ENCODE measurements at regions not wholly inside any gene's neighbourhood (a gene's known extent, or its start where the extent isn't known, plus 50 kb on each side); places are given as distances from the start of the nearest gene placed in this dataset.

DNA sequence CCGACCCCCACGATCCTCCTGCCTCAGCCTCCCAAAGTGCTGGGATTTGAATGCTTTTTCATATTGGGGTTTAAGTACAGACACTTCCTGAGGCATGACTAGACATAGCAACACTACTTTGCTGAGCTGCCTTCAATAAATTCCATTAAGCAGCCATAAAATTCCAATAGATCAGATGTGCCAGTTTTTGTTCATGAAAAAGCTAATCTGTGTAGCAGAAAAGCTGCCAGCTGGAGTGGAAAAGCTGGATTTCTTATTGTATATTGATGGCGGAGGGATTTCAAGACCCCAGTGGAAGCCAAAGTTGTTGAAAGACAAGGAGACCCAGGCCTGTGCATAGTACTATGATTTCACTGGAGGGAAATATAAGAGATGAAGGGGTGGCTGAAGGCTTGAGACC lies 209.0 kb upstream of the NUDT4 start:
- TF ChIP-seq, protein P1, sequence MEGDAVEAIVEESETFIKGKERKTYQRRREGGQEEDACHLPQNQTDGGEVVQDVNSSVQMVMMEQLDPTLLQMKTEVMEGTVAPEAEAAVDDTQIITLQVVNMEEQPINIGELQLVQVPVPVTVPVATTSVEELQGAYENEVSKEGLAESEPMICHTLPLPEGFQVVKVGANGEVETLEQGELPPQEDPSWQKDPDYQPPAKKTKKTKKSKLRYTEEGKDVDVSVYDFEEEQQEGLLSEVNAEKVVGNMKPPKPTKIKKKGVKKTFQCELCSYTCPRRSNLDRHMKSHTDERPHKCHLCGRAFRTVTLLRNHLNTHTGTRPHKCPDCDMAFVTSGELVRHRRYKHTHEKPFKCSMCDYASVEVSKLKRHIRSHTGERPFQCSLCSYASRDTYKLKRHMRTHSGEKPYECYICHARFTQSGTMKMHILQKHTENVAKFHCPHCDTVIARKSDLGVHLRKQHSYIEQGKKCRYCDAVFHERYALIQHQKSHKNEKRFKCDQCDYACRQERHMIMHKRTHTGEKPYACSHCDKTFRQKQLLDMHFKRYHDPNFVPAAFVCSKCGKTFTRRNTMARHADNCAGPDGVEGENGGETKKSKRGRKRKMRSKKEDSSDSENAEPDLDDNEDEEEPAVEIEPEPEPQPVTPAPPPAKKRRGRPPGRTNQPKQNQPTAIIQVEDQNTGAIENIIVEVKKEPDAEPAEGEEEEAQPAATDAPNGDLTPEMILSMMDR (conservative IDR thresholded peaks at IDR 0.05) = no peak
- H3K27ac ChIP-seq = peak overlapping the region; percentile 71

DNA sequence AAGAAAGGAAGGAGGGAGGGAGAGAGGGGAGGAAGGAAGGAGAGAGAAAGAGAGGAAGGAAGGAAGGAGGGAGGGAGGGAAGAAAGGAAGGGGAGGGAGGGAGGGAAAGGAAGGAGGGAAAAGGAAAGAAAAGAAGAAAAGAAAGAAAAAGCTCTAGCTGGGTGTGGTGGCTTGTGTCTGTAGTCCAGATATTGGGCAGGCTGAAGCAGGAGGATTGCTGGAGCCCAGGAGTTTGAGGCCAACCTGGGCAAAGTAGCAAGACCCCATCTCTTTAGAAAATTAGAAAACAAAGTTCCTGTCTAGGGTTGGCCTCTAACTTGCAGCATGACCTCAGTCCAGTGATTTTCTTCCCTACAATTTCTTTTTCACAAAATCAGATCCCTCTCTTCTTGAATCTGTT lies 208.2 kb upstream of the NUDT4 start:
- H3K27ac ChIP-seq = no peak overlapping the region
- TF ChIP-seq, protein P1 (conservative IDR thresholded peaks at IDR 0.05) = no peak

- no peak overlapping the region for H3K27ac ChIP-seq
- TF ChIP-seq, protein P1 (conservative IDR thresholded peaks at IDR 0.05) = no peak
Measured at GRCh38 chr12:93170928-93171327, 206.8 kb upstream of the NUDT4 start.

- TF ChIP-seq, protein P1 (conservative IDR thresholded peaks at IDR 0.05) = no peak
- peak overlapping the region; percentile 61 for H3K27ac ChIP-seq
Measured at GRCh38 chr12:93173178-93173957, 204.4 kb upstream of the NUDT4 start.

DNA sequence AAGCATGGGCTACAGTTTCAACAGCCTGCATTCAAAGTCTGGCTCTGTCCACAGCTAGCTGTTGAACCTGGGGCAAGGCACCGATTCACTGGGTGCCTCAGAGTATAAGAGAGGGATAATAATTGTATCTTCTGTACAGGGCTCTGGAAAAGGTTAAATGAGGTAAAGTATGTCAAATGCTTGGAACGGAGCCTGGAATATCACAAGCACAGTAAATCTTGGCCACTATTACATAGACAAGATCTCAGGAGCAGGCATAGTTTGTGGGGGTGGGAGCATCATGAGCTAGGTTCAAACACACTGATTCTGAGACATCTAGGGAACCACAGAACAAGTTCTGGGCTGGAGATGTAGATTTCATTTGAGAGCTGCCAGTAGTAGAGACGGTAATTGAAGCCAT lies 203.7 kb upstream of the NUDT4 start:
- TF ChIP-seq, protein P1 (conservative IDR thresholded peaks at IDR 0.05) = no peak
- peak overlapping the region; percentile 61 for H3K27ac ChIP-seq

GRCh38 chr12:93174473-93174872 lies 203.3 kb upstream of the NUDT4 start:
- TF ChIP-seq, protein P1 (conservative IDR thresholded peaks at IDR 0.05) = no peak
- peak overlapping the region; percentile 61 for H3K27ac ChIP-seq

DNA sequence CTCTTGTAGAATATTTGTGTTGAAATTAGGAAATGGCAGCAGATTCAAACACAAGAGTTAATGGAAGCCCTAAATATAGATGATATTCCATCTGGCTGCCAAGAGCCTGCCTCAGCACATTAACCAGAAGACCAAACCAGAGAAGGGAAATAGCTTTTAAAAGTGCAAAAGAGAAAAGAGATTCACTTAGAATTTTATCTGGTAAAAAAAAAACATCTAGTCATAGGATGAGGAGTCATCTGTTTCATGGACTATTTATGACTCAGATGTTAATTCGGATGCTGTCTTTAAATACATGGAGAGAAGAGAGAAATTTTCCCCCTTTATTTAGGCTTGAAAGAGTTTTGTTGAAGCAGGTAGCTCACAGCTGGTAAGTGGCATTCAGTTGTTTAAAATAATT lies 201.6 kb upstream of the NUDT4 start:
- TF ChIP-seq, protein P1 (conservative IDR thresholded peaks at IDR 0.05) = no peak
- H3K27ac ChIP-seq = peak overlapping the region; percentile 61

Measured in VCaP (cell line).